Daoy (cell line): ENCODE measurements at regions not wholly inside any gene's neighbourhood (a gene's known extent, or its start where the extent isn't known, plus 50 kb on each side); places are given as distances from the start of the nearest gene placed in this dataset.
A peak's percentile ranks its signal among the peaks of the same experiment; 100 is the strongest.

Source experiments
- DNase-seq: peaks from one replicate; pipeline ENCODE4 v3.0.0-alpha.2; 2015; ENCODE audit warnings: low read depth

DNA sequence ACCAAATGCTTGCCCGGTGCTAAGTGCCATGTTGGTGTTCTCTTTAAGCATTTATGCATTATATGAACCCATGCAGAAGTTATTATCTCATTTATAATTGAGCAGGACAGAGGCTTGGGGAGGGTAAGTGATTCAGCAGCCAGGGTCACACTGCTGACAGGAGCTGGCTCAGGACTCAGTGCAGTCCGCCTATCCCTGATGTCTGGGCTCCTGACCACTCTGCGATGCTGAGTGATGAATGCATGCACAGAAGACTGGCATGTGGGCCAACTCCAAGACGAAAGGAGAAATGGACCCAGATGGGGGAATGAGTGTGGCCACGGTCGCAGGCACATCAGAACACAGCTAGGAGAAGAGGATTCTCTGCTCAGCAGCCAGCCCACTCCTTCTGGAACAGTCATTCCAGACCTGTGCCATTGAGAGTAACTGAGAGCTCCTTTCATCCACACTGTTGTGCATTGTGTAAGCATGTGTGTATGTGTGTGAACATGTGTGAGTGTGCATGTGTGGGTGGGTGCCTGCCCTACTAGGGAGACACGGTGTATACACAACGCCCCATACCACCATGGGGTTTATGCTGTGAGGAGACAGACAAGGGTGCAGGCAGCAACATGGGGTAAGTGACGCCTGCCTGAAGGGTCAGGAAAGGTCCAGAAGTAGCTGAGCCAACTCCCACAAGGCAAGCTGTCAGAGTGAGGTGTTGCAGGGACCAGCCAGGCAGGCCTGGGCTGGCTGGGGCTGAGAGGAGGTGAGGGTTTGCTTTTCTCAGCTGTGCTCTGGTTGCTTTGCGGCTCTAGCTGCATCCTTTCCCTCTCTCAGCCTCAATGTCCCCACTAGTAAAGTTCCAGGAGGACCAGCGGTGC lies 97.8 kb upstream of the PMEPA1 start:
- DNase-seq = no peak

DNA sequence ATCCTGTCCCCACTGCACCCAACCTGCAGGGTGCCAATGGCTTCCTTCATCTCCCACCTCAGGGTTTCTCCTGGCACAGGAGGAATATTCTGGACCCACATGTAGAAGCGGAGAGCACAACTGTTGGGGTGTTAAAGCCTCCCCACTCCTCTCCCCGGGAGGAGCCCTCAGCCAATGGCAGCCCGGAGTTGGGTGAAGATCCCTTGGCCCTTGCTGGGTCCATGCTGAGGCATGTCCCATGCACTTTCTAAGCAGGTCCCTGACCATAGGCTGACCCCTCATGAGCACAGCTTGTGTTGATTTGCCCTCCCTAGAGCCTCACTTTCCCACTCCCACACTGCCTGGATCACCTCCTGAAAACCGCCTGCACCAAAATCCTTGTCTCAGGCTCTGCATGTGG lies 97.2 kb upstream of the PMEPA1 start:
- no peak for DNase-seq

DNA sequence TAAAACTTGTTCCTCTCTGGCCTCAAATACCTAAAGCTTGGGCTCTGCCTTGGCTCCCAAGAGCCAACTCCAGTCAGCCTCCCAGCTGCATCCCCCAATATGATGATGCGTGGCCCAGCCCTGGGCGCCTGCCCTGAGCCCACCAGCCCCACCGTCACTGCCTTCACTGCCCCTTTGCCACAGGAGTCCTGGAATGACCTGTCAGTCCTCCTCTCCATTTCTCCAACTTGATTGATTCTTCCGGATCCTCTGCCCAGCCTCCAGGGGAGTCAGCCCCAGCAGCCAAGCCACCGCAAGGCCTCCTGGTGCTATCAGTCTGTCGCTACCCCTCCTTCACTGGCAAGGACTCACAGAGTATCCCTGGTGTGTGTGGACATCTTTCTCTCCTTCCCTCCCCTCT lies 96.7 kb upstream of the PMEPA1 start:
- no peak for DNase-seq

- no peak for DNase-seq
Observed at GRCh38 chr20:57805747-57806146, 95.9 kb upstream of the PMEPA1 start.

DNA sequence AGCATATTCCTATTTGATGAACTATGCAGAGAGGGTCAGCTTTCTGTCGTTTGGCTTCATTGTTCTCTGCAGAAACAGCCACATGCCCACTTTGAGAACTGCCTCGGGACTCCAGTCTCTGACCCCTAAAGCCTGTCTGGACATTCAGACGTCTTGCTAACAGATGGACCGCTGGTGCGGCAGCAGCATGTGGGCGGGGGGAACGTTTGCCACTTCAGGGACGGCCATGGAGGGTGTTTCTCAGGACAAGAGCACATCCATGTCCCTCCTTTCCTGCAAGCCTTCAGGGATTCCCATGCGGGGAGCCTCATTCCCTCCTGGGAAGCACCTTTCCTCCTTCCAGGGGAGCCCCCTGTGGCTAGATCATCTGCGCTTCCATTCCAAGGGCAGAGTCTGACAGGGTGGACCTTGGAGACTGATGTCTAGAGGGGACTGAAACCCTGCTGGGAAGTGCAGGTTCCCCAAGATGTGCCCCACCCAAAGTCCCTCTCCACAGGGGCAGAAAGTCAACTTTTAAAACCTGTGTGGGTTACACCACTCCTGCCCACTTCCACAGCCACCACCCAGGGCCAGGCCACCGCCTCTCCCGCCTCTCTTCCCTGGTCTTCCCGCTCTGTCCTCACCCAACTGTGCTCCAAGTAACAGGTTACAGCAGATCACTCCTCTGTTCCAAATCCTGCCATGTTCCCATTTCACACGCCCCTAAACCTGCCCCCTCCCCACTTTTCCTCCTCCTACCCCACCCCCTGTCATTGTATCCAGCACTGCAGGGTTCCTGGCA lies 94.8 kb upstream of the PMEPA1 start:
- no peak for DNase-seq

GRCh38 chr20:57803508-57804005 lies 93.7 kb upstream of the PMEPA1 start:
- no peak for DNase-seq

DNA sequence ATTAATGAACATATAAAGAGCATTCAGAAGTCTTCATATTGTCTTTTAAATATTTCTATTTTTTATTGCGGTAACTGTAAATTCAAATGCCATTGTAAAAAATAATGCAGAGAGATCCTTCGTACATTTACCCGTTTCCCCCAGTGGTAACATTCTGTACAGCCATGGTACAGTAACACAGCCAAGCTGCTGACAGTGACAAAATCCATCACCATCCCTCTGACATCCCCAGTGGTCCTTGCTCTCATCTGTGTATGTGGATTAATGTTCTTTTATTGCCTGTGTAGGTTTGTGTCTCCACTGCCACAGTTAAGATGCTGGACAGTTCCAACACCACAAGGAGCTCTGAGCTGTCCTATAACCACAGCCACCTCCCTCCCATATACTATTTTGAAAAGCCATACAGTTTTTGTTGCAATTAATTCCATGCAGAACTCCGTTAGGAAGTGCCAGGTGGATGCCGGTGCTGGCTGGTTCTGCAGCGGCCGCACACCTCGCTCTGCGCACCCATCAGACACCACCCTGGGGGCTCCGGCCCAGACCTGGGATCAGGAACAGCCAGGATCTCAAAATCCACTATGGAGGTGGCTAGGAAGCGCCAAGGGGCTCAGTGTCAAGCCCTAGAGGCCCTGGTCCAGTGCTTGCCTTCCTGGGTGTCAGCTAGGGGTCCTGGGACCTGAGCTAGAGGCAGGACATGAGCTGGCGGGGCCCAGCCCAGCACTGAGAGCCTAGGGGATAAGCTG lies 93.1 kb upstream of the PMEPA1 start:
- no peak for DNase-seq

DNA sequence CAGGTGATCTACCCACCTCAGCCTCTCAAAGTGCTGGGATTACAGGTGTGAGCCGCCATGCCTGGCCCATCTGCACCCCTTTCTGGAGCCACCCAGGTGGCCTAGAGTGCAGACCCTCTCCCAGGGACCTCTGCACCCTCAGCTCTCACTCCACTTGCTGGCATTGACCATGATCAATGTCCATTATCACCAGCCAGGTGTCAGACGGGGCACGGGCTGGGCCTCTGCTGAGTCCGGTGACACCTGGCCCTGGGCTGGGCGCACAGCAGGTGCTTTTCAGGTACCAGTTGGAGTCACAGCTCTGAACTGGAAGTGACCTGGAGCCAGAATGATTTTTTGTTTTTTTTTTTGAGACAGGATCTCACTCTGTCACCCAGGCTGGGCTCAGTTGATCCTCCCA lies 91.8 kb upstream of the PMEPA1 start:
- DNase-seq = no peak

DNA sequence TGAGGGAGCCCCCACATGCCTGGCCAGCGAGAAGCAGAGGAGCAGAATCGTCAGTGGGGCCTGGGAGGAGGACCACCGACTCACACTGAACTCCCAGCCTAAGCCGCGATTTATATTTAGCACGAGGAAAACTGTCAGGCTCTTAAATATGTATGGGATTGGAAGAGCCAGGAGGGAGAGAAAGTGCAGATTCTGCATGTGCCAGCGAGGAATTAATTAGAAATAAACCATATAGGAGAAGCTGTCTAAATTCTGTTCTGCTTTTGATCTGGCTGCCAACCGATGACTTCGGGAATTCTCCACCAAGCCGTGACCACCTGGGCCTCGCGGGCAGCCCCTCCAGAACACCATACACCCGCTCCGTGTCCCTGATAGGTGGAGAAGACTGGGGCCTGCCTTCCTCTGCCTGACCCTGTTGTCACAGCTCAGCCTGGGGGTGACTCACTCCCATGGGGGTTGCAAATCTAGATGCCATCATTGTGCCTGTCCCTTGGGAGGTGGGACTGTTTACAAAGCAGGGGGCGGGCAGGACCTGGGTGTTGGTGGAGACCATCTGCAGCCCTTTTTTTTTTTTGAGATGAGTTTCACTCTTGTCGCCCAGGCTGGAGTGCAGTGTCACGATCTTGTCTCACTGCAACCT lies 91.1 kb upstream of the PMEPA1 start:
- no peak for DNase-seq

DNA sequence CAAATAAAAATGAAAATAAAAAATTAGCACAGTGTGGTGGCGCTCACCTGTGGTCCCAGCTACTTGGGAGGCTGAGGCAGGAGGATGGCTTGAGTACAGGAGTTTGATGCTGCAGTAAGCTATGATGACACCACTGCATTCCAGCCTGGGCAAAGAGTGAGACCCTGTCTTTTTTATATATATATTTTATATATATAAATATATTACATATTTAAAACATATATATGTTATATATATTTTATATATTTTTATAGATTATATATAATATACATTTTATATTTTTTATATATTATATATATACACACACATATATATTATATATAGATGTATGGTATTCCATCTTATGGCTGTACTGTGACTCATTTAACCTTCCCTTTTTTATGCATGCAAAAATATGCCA lies 87.6 kb upstream of the PMEPA1 start:
- DNase-seq = no peak

DNA sequence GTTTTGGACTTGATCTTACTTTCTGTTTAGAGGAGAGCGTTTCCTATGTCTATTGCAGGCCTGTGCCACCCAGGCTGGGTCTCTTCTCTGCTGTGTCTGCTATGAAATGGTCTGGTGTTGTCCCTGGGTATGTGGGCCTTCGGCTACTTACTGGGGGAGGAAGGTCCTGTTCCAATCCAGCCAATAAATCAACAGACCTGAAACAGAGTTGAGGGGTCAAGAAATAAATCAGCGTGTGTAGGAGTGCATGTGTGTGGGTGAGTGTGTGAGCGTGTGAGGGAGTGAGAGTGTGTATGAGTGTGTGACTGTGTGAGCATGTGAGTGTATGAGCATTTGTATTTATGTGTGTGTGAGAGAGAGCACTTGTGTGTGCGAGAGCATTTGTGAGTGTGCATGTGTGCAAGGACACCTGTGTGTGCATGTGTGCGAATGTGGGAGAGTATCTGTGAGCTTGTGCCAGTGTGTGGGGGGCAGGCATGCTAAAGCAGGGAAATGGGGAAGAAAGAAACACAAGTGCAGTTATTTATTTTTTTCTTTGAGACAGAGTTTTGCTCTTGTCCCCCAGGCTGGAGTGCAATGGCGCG lies 86.3 kb upstream of the PMEPA1 start:
- DNase-seq = no peak

DNA sequence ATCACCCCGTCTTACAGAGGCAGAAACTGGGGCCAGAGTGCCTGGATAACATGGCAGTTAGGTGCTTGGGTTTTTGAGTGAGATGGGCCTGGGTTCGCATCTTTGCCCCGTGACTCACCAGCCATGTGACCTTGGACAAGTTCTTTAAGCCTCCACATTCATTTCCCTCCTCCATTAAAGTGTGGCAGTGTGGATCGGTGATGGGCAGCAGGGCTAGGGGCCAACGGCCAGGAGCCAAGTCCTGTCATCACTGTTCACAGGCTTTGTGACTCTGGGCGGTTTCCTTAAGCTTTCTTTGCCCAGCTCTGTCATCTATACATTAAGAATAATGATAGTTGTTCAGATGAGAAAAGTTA lies 85.5 kb upstream of the PMEPA1 start:
- DNase-seq = peak; percentile 84

- peak; percentile 77 for DNase-seq
Observed at GRCh38 chr20:57794600-57795341, 85.0 kb upstream of the PMEPA1 start.

GRCh38 chr20:57794036-57794435 lies 84.2 kb upstream of the PMEPA1 start:
- DNase-seq = no peak

DNA sequence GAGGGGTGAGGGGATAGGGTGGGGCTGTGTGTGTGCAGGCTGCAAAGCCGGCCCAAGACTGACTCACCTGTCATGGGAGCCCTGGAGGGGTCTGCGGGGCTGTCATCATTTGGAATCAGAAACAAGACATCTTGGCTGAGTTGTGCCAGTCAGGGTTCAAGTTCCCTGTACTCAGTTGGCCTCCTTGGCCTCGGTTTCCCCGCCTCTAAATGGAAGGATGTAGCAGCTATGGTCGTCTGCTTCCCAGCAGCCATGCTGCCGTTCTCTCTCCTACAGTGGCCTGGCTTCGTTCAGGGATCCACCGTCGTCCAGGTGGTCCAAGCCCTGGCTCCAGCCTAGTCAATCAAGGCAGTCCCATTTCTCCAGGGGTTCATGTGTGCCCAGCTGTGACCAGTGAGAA lies 83.6 kb upstream of the PMEPA1 start:
- no peak for DNase-seq

DNA sequence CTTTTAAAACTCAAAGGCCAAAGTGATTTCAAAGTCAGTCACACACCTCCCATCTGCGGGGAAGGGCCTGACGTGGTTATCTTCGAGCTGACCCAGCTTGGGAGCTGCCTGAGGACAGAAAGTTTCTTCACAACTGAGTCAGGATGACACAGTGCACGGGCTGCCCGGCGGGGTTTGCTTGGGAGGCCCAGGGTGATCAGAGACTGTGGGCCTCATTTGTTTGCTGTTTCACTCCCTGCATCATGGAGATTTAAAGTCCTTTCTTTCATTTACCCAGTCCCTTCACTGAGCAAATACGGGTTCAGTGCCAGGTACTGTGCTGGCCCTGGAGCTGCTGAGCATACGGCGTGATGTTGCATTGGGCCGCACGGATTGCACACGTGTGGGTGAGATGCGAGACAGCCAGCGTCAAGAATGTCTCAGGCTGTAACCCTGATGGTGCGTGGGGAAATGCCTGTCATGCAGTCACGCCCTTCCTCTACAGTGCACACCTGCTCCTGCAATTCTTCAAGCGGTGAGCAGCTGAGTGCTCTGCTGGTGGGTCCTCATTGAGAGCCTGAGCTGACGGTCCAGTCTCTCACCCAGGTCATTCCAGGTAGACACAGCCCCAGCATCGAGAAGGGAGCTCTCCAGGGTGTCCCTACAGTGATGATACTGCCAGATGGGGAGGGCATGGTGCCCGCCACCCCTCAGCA lies 82.7 kb upstream of the PMEPA1 start:
- no peak for DNase-seq

GRCh38 chr20:57791966-57792365 lies 82.2 kb upstream of the PMEPA1 start:
- DNase-seq = no peak

- no peak for DNase-seq
Observed at GRCh38 chr20:57791178-57791962, 81.6 kb upstream of the PMEPA1 start.

DNA sequence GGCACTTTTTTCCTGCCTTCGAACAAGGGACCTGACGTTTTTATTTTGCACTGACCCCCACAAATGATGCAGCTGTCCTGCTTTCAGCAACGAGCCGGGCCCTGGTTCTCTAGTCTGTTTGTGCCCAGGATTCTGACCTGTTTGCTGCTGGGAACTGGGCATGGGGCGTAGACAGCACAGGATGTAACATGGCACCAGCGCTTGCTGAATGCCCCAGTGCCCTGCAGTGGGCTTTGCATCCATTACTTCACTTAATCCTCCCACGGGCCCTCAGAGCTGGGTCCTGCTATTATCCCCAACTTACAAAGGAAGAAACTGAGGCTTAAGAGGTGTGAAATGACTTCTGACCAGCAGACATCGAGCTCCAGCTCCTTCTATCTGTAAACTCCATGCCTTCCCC lies 80.4 kb upstream of the PMEPA1 start:
- no peak for DNase-seq
